GM12864 (cell line): ENCODE measurements at regions not wholly inside any gene's neighbourhood (a gene's known extent, or its start where the extent isn't known, plus 50 kb on each side); places are given as distances from the start of the nearest gene placed in this dataset.

Experiments
- DNase-seq: peaks from one replicate; pipeline ENCODE4 v3.0.0-alpha.2; 2011; ENCODE audit warnings: low read depth
- H3K4me3 ChIP-seq: 2 replicates; pipeline ENCODE4 v1.5.1; 2011; ENCODE audit warnings: mild to moderate bottlenecking, low read depth, low read length, control low read depth
- TF ChIP-seq, protein P1 (sequence below): IDR thresholded peaks from 2 replicates; pipeline ENCODE4 v1.5.1; 2011; ENCODE audit warnings: low read depth, mild to moderate bottlenecking, moderate library complexity, low read length, control low read depth, inconsistent platforms; ENCODE audit errors: missing control alignments

DNA sequence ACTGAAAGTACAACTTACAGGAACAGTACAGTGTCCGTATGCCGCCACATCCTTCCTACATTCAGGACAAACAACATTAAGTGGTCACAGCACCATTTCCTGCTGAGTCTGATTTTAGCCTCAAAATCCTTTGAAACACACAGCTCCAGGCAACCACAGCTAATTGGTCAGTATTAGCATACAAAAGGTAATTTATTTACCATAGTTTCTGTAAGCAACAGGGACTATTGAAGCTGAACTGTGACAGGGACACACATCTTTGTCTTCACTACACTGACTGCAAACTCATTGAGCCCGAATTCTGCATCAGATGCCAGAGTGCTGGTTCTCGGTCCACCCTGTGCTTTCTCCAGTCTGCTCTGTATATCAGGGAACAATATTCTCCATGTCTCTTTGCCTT lies 151.8 kb downstream of the ST6GAL2 start:
- TF ChIP-seq, protein P1, sequence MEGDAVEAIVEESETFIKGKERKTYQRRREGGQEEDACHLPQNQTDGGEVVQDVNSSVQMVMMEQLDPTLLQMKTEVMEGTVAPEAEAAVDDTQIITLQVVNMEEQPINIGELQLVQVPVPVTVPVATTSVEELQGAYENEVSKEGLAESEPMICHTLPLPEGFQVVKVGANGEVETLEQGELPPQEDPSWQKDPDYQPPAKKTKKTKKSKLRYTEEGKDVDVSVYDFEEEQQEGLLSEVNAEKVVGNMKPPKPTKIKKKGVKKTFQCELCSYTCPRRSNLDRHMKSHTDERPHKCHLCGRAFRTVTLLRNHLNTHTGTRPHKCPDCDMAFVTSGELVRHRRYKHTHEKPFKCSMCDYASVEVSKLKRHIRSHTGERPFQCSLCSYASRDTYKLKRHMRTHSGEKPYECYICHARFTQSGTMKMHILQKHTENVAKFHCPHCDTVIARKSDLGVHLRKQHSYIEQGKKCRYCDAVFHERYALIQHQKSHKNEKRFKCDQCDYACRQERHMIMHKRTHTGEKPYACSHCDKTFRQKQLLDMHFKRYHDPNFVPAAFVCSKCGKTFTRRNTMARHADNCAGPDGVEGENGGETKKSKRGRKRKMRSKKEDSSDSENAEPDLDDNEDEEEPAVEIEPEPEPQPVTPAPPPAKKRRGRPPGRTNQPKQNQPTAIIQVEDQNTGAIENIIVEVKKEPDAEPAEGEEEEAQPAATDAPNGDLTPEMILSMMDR = no peak

GRCh38 chr2:106735807-106736206 lies 150.2 kb downstream of the ST6GAL2 start:
- H3K4me3 ChIP-seq = no peak overlapping the region
- no peak for DNase-seq
- TF ChIP-seq, protein P1 = no peak

More for the DNA sequence above, 151.8 kb downstream of the ST6GAL2 start:
- H3K4me3 ChIP-seq = no peak overlapping the region
- DNase-seq = no peak

DNA sequence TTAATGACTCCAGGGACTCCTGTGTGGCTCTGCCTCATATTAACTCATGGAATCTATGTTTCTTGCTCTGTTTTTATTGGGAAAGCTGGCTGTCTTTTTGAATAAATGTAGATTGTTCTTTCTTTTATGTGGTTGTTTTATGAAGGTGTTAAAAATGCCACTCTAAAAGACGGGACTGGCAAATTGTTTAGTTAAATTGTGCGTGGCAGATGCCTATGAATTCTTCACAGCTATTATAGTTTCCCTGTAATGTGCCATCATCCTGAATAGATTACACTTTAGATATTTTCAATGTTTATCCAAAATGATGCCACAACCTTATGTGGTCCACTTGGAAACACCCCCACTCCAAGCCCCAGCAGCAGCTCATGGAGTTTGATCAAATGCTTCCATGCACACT lies 149.7 kb downstream of the ST6GAL2 start:
- TF ChIP-seq, protein P1 = no peak
- no peak overlapping the region for H3K4me3 ChIP-seq

DNA sequence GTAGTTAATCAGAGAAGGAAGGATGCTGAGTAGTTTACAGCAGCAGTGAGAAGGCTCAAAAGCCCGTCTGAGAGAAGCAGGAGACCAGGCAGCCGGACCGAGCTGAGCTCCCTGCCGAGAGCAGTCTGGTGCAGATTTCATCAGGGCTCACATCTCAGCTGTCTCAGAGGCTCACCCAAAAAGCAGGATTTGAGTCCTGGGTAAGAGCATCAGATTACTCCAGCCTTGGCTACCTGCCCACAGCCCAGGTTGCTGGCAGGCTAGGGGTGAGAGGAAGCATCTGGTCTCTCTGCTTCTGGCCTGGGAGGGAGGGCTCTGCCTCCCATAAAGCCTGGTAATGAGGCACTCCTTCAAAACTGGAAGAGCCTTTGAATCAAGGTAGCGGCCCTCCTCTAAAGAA lies 140.5 kb downstream of the ST6GAL2 start:
- no peak for DNase-seq
- H3K4me3 ChIP-seq = no peak overlapping the region
- TF ChIP-seq, protein P1 = no peak

More for the DNA sequence above, 149.7 kb downstream of the ST6GAL2 start:
- DNase-seq = no peak

DNA sequence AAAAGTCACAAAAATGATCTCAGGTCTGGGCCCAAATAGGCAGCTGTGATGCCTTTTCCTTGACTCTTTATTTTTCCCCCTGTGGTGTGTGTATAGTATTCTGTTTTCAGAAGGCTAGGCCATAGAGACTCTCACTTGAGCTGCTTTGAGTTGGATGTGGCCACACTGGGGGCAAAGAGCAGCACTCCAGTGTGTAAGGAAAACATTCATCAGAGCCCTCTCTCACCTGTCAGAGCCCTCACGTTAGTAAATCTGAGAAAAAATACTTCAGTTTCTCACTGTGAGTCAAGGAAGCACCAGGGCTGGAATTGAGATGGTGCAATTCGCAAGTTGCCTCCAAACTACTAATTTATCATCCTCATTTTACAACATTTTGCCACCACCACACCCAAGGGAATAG lies 136.1 kb downstream of the ST6GAL2 start:
- H3K4me3 ChIP-seq = no peak overlapping the region
- TF ChIP-seq, protein P1 = no peak

More for the DNA sequence above, 136.1 kb downstream of the ST6GAL2 start:
- no peak for DNase-seq
